ENCODE measurements at regions not wholly inside any gene's neighbourhood (a gene's known extent, or its start where the extent isn't known, plus 50 kb on each side); places are given as distances from the start of the nearest gene placed in this dataset.

GRCh38 chr15:56831467-56832005, 86.9 kb upstream of the TCF12 start:
- H3K4me1 ChIP-seq (ENCODE audit: insufficient read depth, low read length): no peaks in the 10 kb centered on the region
- no peaks in the 10 kb centered on the region for H3K9me3 ChIP-seq (ENCODE audit: control insufficient read depth, low read depth, low read length)
- no peak overlapping the region for H2BK120ac ChIP-seq (ENCODE audit: low read depth, low read length, poor library complexity, severe bottlenecking)
- H3K18ac ChIP-seq (ENCODE audit: insufficient read length, low read depth, low read length): no peak overlapping the region
- H3K79me1 ChIP-seq (ENCODE audit: insufficient read depth, low read depth, low read length, poor library complexity, severe bottlenecking): no peaks in the 10 kb centered on the region
- Mint-ChIP-seq H3K4me1 (no peaks in the 10 kb centered on the region), H3K36me3 (ENCODE audit: insufficient read depth in 1 of 3, low read depth in 3 of 3) (no peaks in the 10 kb centered on the region), H3K4me3 (no peak overlapping the region), H3K9me3 (no peaks in the 10 kb centered on the region), H3K27me3 (ENCODE audit: low read depth) (no peaks in the 10 kb centered on the region), H3K27ac (no peak overlapping the region)
- H3K56ac ChIP-seq (ENCODE audit: insufficient read length, low read depth, low read length): no peak overlapping the region
- no peak overlapping the region for H3K14ac ChIP-seq (ENCODE audit: insufficient read depth, low read length)
- no peak overlapping the region for H2BK20ac ChIP-seq (ENCODE audit: low read depth, low read length, poor library complexity, severe bottlenecking)
- no peak overlapping the region for H2AK5ac ChIP-seq (ENCODE audit: insufficient read length, low read length)
- H3K79me2 ChIP-seq (ENCODE audit: insufficient read depth, low read length): no peaks in the 10 kb centered on the region
- H3K27ac ChIP-seq (ENCODE audit: insufficient read length, low read depth, low read length): no peak overlapping the region
- H3T11ph ChIP-seq (ENCODE audit: low read length): no peak overlapping the region
- H2BK15ac ChIP-seq (ENCODE audit: low read depth, low read length): no peak overlapping the region
- H4K5ac ChIP-seq (ENCODE audit: insufficient read length, low read depth, low read length): no peak overlapping the region
- H3K4ac ChIP-seq (ENCODE audit: low read depth, low read length): no peak overlapping the region
- no peak for TF ChIP-seq CTCF (conservative IDR thresholded peaks at IDR 0.05)
- WGBS (ENCODE audit: extremely low coverage, insufficient read length, low lambda C conversion rate): no CpG with 5 or more reads among the region's 3 CpGs
- H3K27me3 ChIP-seq (ENCODE audit: insufficient read depth, low read length): no peaks in the 10 kb centered on the region
- no peak overlapping the region for H3K4me2 ChIP-seq (ENCODE audit: insufficient read depth, insufficient read length, low read length)
- H3K9ac ChIP-seq (ENCODE audit: extremely low read depth, insufficient read length, low read length): no peak overlapping the region
- no peak overlapping the region for H2BK5ac ChIP-seq (ENCODE audit: insufficient read length, low read length)
- no peak overlapping the region for H2AFZ ChIP-seq (ENCODE audit: low read length)
- no peak overlapping the region for H4K91ac ChIP-seq (ENCODE audit: insufficient read length, low read depth, low read length)
- H3K23ac ChIP-seq (ENCODE audit: insufficient read length, low read depth, low read length): no peak overlapping the region
- H4K8ac ChIP-seq (replicated peaks; ENCODE audit: insufficient read length, low read depth, low read length): no peak overlapping the region
- H4K20me1 ChIP-seq (ENCODE audit: control insufficient read depth, insufficient read depth, insufficient read length): no peaks in the 10 kb centered on the region
- no peak overlapping the region for H2BK12ac ChIP-seq (ENCODE audit: insufficient read length, low read depth, low read length)
- no peak for DNase-seq
- no peaks in the 10 kb centered on the region for H3K23me2 ChIP-seq (ENCODE audit: insufficient read length, low read depth, low read length, poor library complexity, severe bottlenecking)
